ENCODE measurements at regions not wholly inside any gene's neighbourhood (a gene's known extent, or its start where the extent isn't known, plus 50 kb on each side); places are given as distances from the start of the nearest gene placed in this dataset.
"Not testable (repeated sequence)": the region's sequence is repeated elsewhere in the genome, so short reads cannot be mapped to it uniquely, and the experiment has no call there.

DNA sequence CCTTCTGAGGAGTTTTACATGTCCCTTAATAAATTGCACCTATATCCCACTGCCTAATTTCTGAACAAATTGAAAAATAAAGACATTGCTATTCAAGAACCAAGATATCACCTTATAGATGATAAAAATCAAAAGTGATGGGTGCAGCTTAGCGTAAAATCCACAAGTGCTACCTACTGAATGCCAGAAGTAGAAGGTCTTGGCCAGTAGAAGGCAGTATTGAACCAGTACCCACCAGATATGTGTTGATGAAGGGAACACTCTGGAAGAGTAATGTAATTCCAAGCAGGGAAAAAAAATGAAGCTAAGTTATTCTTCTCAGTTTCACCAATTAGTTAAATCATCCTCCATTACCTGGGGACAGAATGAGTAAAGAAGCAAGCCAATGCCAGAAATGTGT, 125.5 kb downstream of the ZFY start:
- TF ChIP-seq, protein P1, sequence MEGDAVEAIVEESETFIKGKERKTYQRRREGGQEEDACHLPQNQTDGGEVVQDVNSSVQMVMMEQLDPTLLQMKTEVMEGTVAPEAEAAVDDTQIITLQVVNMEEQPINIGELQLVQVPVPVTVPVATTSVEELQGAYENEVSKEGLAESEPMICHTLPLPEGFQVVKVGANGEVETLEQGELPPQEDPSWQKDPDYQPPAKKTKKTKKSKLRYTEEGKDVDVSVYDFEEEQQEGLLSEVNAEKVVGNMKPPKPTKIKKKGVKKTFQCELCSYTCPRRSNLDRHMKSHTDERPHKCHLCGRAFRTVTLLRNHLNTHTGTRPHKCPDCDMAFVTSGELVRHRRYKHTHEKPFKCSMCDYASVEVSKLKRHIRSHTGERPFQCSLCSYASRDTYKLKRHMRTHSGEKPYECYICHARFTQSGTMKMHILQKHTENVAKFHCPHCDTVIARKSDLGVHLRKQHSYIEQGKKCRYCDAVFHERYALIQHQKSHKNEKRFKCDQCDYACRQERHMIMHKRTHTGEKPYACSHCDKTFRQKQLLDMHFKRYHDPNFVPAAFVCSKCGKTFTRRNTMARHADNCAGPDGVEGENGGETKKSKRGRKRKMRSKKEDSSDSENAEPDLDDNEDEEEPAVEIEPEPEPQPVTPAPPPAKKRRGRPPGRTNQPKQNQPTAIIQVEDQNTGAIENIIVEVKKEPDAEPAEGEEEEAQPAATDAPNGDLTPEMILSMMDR (IDR thresholded peaks at IDR 0.05; ENCODE audit: low read depth, low read length), result peak; percentile 48
- not testable (repeated sequence) for TF ChIP-seq EZH2phosphoT487 (IDR thresholded peaks at IDR 0.05; ENCODE audit: low read depth)
